Epithelial cell of prostate (primary cell): ENCODE measurements at regions not wholly inside any gene's neighbourhood (a gene's known extent, or its start where the extent isn't known, plus 50 kb on each side); places are given as distances from the start of the nearest gene placed in this dataset.
"Not testable (repeated sequence)": the region's sequence is repeated elsewhere in the genome, so short reads cannot be mapped to it uniquely, and the experiment has no call there.

Experiments used
- DNase-seq: peaks from one replicate; pipeline ENCODE4 v3.0.0-alpha.2; 2011; ENCODE audit warnings: low read depth, low spot score
- H3K27ac ChIP-seq: fragments of 450-650 bp; 2 replicates; pipeline ENCODE4 v1.5.1; 2017; ENCODE audit warnings: mild to moderate bottlenecking

- no peak overlapping the region for H3K27ac ChIP-seq
- no peak for DNase-seq
Measured at GRCh38 chr6:81630719-81631118, 121.8 kb downstream of the TENT5A start.

- no peak overlapping the region for H3K27ac ChIP-seq
- no peak for DNase-seq
Measured at GRCh38 chr6:81625216-81625615, 127.3 kb downstream of the TENT5A start.

GRCh38 chr6:81624453-81624852, 128.0 kb downstream of the TENT5A start:
- H3K27ac ChIP-seq: no peak overlapping the region
- DNase-seq: no peak

GRCh38 chr6:81623106-81623759, 129.2 kb downstream of the TENT5A start:
- no peak for DNase-seq
- H3K27ac ChIP-seq: no peak overlapping the region

GRCh38 chr6:81621816-81622395, 130.6 kb downstream of the TENT5A start:
- no peak overlapping the region for H3K27ac ChIP-seq
- DNase-seq: no peak

- no peak for DNase-seq
- H3K27ac ChIP-seq: peak overlapping the region; percentile 27
Measured at GRCh38 chr6:81614292-81614691, 138.2 kb downstream of the TENT5A start.

GRCh38 chr6:81613606-81614005, 138.9 kb downstream of the TENT5A start:
- no peak for DNase-seq
- peak overlapping the region; percentile 27 for H3K27ac ChIP-seq

GRCh38 chr6:81612136-81612535, 140.3 kb downstream of the TENT5A start:
- no peak overlapping the region for H3K27ac ChIP-seq
- DNase-seq: no peak

GRCh38 chr6:81609736-81610135, 142.7 kb downstream of the TENT5A start:
- DNase-seq: no peak
- H3K27ac ChIP-seq: no peak overlapping the region

GRCh38 chr6:81608776-81609175, 143.7 kb downstream of the TENT5A start:
- H3K27ac ChIP-seq: no peak overlapping the region
- no peak for DNase-seq

- H3K27ac ChIP-seq: no peak overlapping the region
Measured at GRCh38 chr6:81606965-81607381, 145.5 kb downstream of the TENT5A start.

GRCh38 chr6:81605526-81605925, 147.0 kb downstream of the TENT5A start:
- no peak overlapping the region for H3K27ac ChIP-seq
- DNase-seq: no peak

More at GRCh38 chr6:81606965-81607381, 145.5 kb downstream of the TENT5A start:
- no peak for DNase-seq

- H3K27ac ChIP-seq: no peak overlapping the region
- no peak for DNase-seq
Measured at GRCh38 chr6:81601918-81602317, 150.6 kb downstream of the TENT5A start.

GRCh38 chr6:81600488-81600887, 152.0 kb downstream of the TENT5A start:
- H3K27ac ChIP-seq, DNase-seq: not testable (repeated sequence)

- no peak for DNase-seq
- H3K27ac ChIP-seq: no peak overlapping the region
Measured at GRCh38 chr6:81594501-81594900, 158.0 kb downstream of the TENT5A start.

- DNase-seq: no peak
- H3K27ac ChIP-seq: no peak overlapping the region
Measured at GRCh38 chr6:81590314-81590691, 162.2 kb downstream of the TENT5A start.

GRCh38 chr6:81589465-81590313, 162.8 kb downstream of the TENT5A start:
- DNase-seq: no peak
- H3K27ac ChIP-seq: no peak overlapping the region

GRCh38 chr6:81585686-81586085, 166.8 kb downstream of the TENT5A start:
- not testable (repeated sequence) for DNase-seq, H3K27ac ChIP-seq

GRCh38 chr6:81584156-81584555, 168.3 kb downstream of the TENT5A start:
- not testable (repeated sequence) for H3K27ac ChIP-seq, DNase-seq

GRCh38 chr6:81575442-81575841, 177.0 kb downstream of the TENT5A start:
- no peak overlapping the region for H3K27ac ChIP-seq
- no peak for DNase-seq

GRCh38 chr6:81572020-81572419, 180.5 kb downstream of the TENT5A start:
- no peak for DNase-seq
- no peak overlapping the region for H3K27ac ChIP-seq
